HEK293 (cell line): ENCODE measurements at regions not wholly inside any gene's neighbourhood (a gene's known extent, or its start where the extent isn't known, plus 50 kb on each side); places are given as distances from the start of the nearest gene placed in this dataset.
"Not testable (repeated sequence)": the region's sequence is repeated elsewhere in the genome, so short reads cannot be mapped to it uniquely, and the experiment has no call there.

Experiments
- CTCF ChIA-PET: fragments of 350-600 bp; formaldehyde crosslinking; extraction: SDS; loops from one replicate; lab custom pipeline; 2021; ENCODE audit warnings: antibody characterized with exemption; lab: Yijun Ruan, JAX
- POLR2A ChIA-PET: fragments of 300-600 bp; formaldehyde crosslinking; extraction: SDS; loops from one replicate; lab custom pipeline; 2020; ENCODE audit warnings: antibody characterized with exemption, inconsistent platforms; lab: Yijun Ruan, JAX
- H3K27ac ChIP-seq: fragments of 200-500 bp; sonication (Bioruptor generic); 2 replicates; pipeline ENCODE4 v1.5.1; 2014; ENCODE audit warnings: low read depth, low read length, control low read depth, inconsistent platforms; ENCODE audit errors: extremely low read depth
- H3K36me3 ChIP-seq, 2 experiments: fragments of 200-500 bp in 1 of 2; sonication (Bioruptor generic) in 1 of 2; 1 replicate in 1 of 2; 2 replicates in 1 of 2; pipeline ENCODE4 v1.5.1; 2014 to 2017; ENCODE audit warnings: inconsistent platforms in 2 of 2, low read length in 2 of 2; ENCODE audit not compliant: control insufficient read depth in 2 of 2, insufficient read depth in 1 of 2
- H3K4me1 ChIP-seq: fragments of 200-500 bp; sonication (Bioruptor generic); 2 replicates; pipeline ENCODE4 v1.5.1; 2014; ENCODE audit warnings: mild to moderate bottlenecking, low read length, inconsistent platforms; ENCODE audit not compliant: control insufficient read depth, insufficient read depth
- H3K4me3 ChIP-seq: 2 replicates; pipeline ENCODE4 v1.5.1; 2011; ENCODE audit warnings: low read depth, mild to moderate bottlenecking, control low read depth, low read length, moderate library complexity
- H3K9me3 ChIP-seq: fragments of 200-500 bp; sonication (Bioruptor generic); 2 replicates; pipeline ENCODE4 v1.5.1; 2014; ENCODE audit warnings: low read depth, low read length, inconsistent platforms; ENCODE audit not compliant: control insufficient read depth, insufficient read depth
- KLF10 ChIP-seq: fragments of 450-650 bp; IDR thresholded peaks from 2 replicates; pipeline ENCODE4 v1.5.1; 2018; ENCODE audit warnings: missing biosample characterization, mild to moderate bottlenecking, missing genetic modification characterization
- KLF17 ChIP-seq: fragments of 450-650 bp; formaldehyde crosslinking; IDR thresholded peaks from 2 replicates; pipeline ENCODE4 v1.5.1; 2016; ENCODE audit warnings: missing biosample characterization, missing genetic modification characterization
- MEIS1 ChIP-seq: sonication (generic); formaldehyde crosslinking; IDR thresholded peaks from 2 replicates; pipeline ENCODE4 v1.8.1; 2022; ENCODE audit warnings: missing genetic modification reagents, mild to moderate bottlenecking, borderline replicate concordance
- PRDM6 ChIP-seq: fragments of 450-650 bp; formaldehyde crosslinking; IDR thresholded peaks from 2 replicates; pipeline ENCODE4 v1.5.1; 2017; ENCODE audit warnings: missing biosample characterization, missing genetic modification characterization
- SETDB1 ChIP-seq: IDR thresholded peaks from one replicate; pipeline ENCODE4 v1.6.1; 2017; ENCODE audit warnings: mild to moderate bottlenecking, low read length, moderate library complexity, mixed read lengths; ENCODE audit not compliant: insufficient read length
- YY1 ChIP-seq: fragments of 450-650 bp; formaldehyde crosslinking; IDR thresholded peaks from 2 replicates; pipeline ENCODE4 v1.5.1; 2018; ENCODE audit warnings: missing biosample characterization, missing genetic modification characterization
- ZIC2 ChIP-seq: fragments of 450-650 bp; formaldehyde crosslinking; IDR thresholded peaks from 2 replicates; pipeline ENCODE4 v1.5.1; 2016; ENCODE audit warnings: missing biosample characterization, missing genetic modification characterization
- ZNF24 ChIP-seq: fragments of 450-650 bp; formaldehyde crosslinking; IDR thresholded peaks from 2 replicates; pipeline ENCODE4 v1.5.1; 2016; ENCODE audit warnings: missing biosample characterization, missing genetic modification characterization
- ZNF280D ChIP-seq: fragments of 450-650 bp; formaldehyde crosslinking; IDR thresholded peaks from 2 replicates; pipeline ENCODE4 v1.5.1; 2016; ENCODE audit warnings: missing biosample characterization, missing genetic modification characterization
- ZNF335 ChIP-seq: fragments of 450-650 bp; formaldehyde crosslinking; conservative IDR thresholded peaks from 2 replicates; pipeline ENCODE4 v1.5.1; 2016; ENCODE audit warnings: missing biosample characterization, missing genetic modification characterization
- ZNF362 ChIP-seq: fragments of 450-650 bp; formaldehyde crosslinking; IDR thresholded peaks from 2 replicates; pipeline ENCODE4 v1.5.1; 2016; ENCODE audit warnings: missing biosample characterization, missing genetic modification characterization
- ZNF404 ChIP-seq: fragments of 450-650 bp; formaldehyde crosslinking; IDR thresholded peaks from 2 replicates; pipeline ENCODE4 v1.5.1; 2017; ENCODE audit warnings: missing biosample characterization, missing genetic modification characterization
- ZNF426 ChIP-seq: fragments of 450-650 bp; formaldehyde crosslinking; IDR thresholded peaks from 2 replicates; pipeline ENCODE4 v1.5.1; 2017; ENCODE audit warnings: missing biosample characterization, missing genetic modification characterization, mild to moderate bottlenecking, inconsistent platforms, moderate library complexity
- ZNF549 ChIP-seq: fragments of 450-650 bp; IDR thresholded peaks from 2 replicates; pipeline ENCODE4 v1.5.1; 2018; ENCODE audit warnings: missing biosample characterization, missing genetic modification characterization, mild to moderate bottlenecking, inconsistent platforms, moderate library complexity
- ZNF768 ChIP-seq: fragments of 450-650 bp; formaldehyde crosslinking; IDR thresholded peaks from 2 replicates; pipeline ENCODE4 v1.5.1; 2018; ENCODE audit warnings: missing biosample characterization, mild to moderate bottlenecking, missing genetic modification characterization
- ZNF785 ChIP-seq: fragments of 450-650 bp; formaldehyde crosslinking; IDR thresholded peaks from 2 replicates; pipeline ENCODE4 v1.5.1; 2016; ENCODE audit warnings: missing biosample characterization, missing genetic modification characterization
- ZSCAN23 ChIP-seq: fragments of 450-650 bp; formaldehyde crosslinking; IDR thresholded peaks from 2 replicates; pipeline ENCODE4 v1.5.1; 2016; ENCODE audit warnings: missing biosample characterization, missing genetic modification characterization

- ChIA-PET CTCF (interaction anchor here (0.7 kb wide), 1 partner anchor 120 kb away, joined by 3 read pairs; no protein-coding TSS in a partner anchor), POLR2A (no interaction called here)
- Histone ChIP-seq H3K4me1 (no peaks in the 10 kb centered on the region), H3K27ac (no peak overlapping the region), H3K9me3 (no peaks in the 10 kb centered on the region), H3K4me3 (no peak overlapping the region), H3K36me3 (no peaks in the 10 kb centered on the region)
- TF ChIP-seq ZSCAN23 (tag by site-specific recombination) (no peak), ZNF426 (no peak), ZNF549 (tag by site-specific recombination) (no peak), ZNF362 (tag by site-specific recombination) (no peak), ZNF785 (tag by site-specific recombination) (no peak)
These were observed 342.6 kb upstream of the PKN2 start for GRCh38 chr1:88341447-88341846.

- H3K4me3 ChIP-seq, H3K36me3 ChIP-seq, H3K9me3 ChIP-seq, H3K27ac ChIP-seq, H3K4me1 ChIP-seq, CTCF ChIA-PET, POLR2A ChIA-PET: not testable (repeated sequence)
These were observed 342.0 kb upstream of the PKN2 start for GRCh38 chr1:88342081-88342480.

GRCh38 chr1:88350648-88351047 is 333.4 kb upstream of the PKN2 start:
- H3K9me3 ChIP-seq: no peaks in the 10 kb centered on the region
- CTCF ChIA-PET: no interaction called here
- no peaks in the 10 kb centered on the region for H3K36me3 ChIP-seq
- no peak overlapping the region for H3K4me3 ChIP-seq
- H3K27ac ChIP-seq: no peak overlapping the region
- no peak for TF ChIP-seq YY1 (tag by site-specific recombination)
- TF ChIP-seq ZNF785 (tag by site-specific recombination): no peak
- no peak for TF ChIP-seq SETDB1
- TF ChIP-seq KLF17 (tag by site-specific recombination): no peak
- no peak for TF ChIP-seq ZNF768
- no peak for TF ChIP-seq ZNF280D (tag by site-specific recombination)
- no peak for TF ChIP-seq ZIC2 (tag by site-specific recombination)
- no peak for TF ChIP-seq MEIS1 (CRISPR knock-in tag)
- TF ChIP-seq ZNF24 (tag by site-specific recombination): no peak
- TF ChIP-seq KLF10 (tag by site-specific recombination): no peak
- no peak for TF ChIP-seq ZNF404 (tag by site-specific recombination)
- no peak for TF ChIP-seq PRDM6
- TF ChIP-seq ZNF335: no peak
- H3K4me1 ChIP-seq: no peaks in the 10 kb centered on the region
- POLR2A ChIA-PET: interaction anchor here (0.6 kb wide), 1 partner anchor 1022 kb away, joined by 3 read pairs; the partner anchor contains the start of gene LMO4
